ENCODE measurements at regions not wholly inside any gene's neighbourhood (a gene's known extent, or its start where the extent isn't known, plus 50 kb on each side); places are given as distances from the start of the nearest gene placed in this dataset.

- H2AK5ac ChIP-seq (ENCODE audit: low read depth, low read length) = no peak overlapping the region
- no peak for TF ChIP-seq TCF12 (IDR thresholded peaks at IDR 0.05; ENCODE audit: low read depth, low read length)
- TF ChIP-seq SRF (IDR thresholded peaks at IDR 0.05; ENCODE audit: low read depth, low read length) = no peak
- TF ChIP-seq SAP30 (IDR thresholded peaks at IDR 0.05; ENCODE audit: insufficient read depth, insufficient replicate concordance, low read length) = no peak
- TF ChIP-seq CHD2 (IDR thresholded peaks at IDR 0.05; ENCODE audit: low read length) = no peak
- no peak for TF ChIP-seq CBX5 (IDR thresholded peaks at IDR 0.05; ENCODE audit: low read depth, low read length)
- TF ChIP-seq NRF1 (IDR thresholded peaks at IDR 0.05; ENCODE audit: low read depth, low read length) = no peak
- TF ChIP-seq SIRT6 (IDR thresholded peaks at IDR 0.05; ENCODE audit: low read length) = no peak
- TF ChIP-seq JUN (IDR thresholded peaks at IDR 0.05; ENCODE audit: low read depth, low read length) = no peak
- no peak for TF ChIP-seq SIX5 (IDR thresholded peaks at IDR 0.05; ENCODE audit: low read depth, low read length)
- TF ChIP-seq EZH2 (IDR thresholded peaks at IDR 0.05; ENCODE audit: low read depth, low read length, severe bottlenecking) = no peak
- no peak for TF ChIP-seq GABPA (IDR thresholded peaks at IDR 0.05; ENCODE audit: borderline replicate concordance, insufficient read depth, low read length)
- no peak for TF ChIP-seq CREB1 (IDR thresholded peaks at IDR 0.05)
- no peak for TF ChIP-seq CTBP2 (IDR thresholded peaks at IDR 0.05; ENCODE audit: borderline replicate concordance, insufficient read depth, insufficient read length, low read length)
- TF ChIP-seq, protein P1, sequence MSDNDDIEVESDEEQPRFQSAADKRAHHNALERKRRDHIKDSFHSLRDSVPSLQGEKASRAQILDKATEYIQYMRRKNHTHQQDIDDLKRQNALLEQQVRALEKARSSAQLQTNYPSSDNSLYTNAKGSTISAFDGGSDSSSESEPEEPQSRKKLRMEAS (IDR thresholded peaks at IDR 0.05) = no peak
- no peak for TF ChIP-seq TAF1 (IDR thresholded peaks at IDR 0.05; ENCODE audit: low read depth, low read length)
- TF ChIP-seq JUND (IDR thresholded peaks at IDR 0.05; ENCODE audit: low read length) = no peak
- H3K36me3 ChIP-seq (ENCODE audit: control insufficient read depth in 2 of 4, insufficient read depth in 4 of 4, low read length in 3 of 4) = no peaks in the 10 kb centered on the region
- no peak overlapping the region for H3K4me3 ChIP-seq (ENCODE audit: extremely low read depth in 1 of 4, insufficient read depth in 2 of 4, low read depth in 3 of 4, low read length in 4 of 4)
- H3K14ac ChIP-seq (ENCODE audit: insufficient read length) = no peak overlapping the region
- FAIRE-seq (no peak), DNase-seq (ENCODE audit: low read depth in 1 of 2, low spot score in 2 of 2) (no peak)
- no peaks in the 10 kb centered on the region for H3K4me1 ChIP-seq (replicated peaks in 1 of 4; ENCODE audit: control insufficient read depth in 3 of 4, insufficient read depth in 4 of 4, low read length in 3 of 4)
- no peak overlapping the region for H2BK15ac ChIP-seq (ENCODE audit: low read length)
- H3K56ac ChIP-seq (replicated peaks; ENCODE audit: insufficient read length, low read depth, low read length) = no peak overlapping the region
- no peak overlapping the region for H2BK120ac ChIP-seq (replicated peaks; ENCODE audit: low read depth, low read length)
- no peak overlapping the region for H3K18ac ChIP-seq (ENCODE audit: extremely low read depth, low read length)
- no peak overlapping the region for H4K91ac ChIP-seq (replicated peaks; ENCODE audit: insufficient read length, low read length)
- ChIA-PET CTCF (ENCODE audit: partially characterized antibody) (no interaction called here), POLR2A (ENCODE audit: partially characterized antibody) (no interaction called here)
- H3K27me3 ChIP-seq (replicated peaks in 1 of 4; ENCODE audit: control insufficient read depth in 3 of 4, extremely low read depth in 1 of 4, insufficient read depth in 3 of 4, low read length in 3 of 4) = no peaks in the 10 kb centered on the region
- no peak overlapping the region for H4K5ac ChIP-seq (ENCODE audit: insufficient read length, low read depth, low read length)
- no peak overlapping the region for H2BK12ac ChIP-seq (ENCODE audit: low read depth, low read length)
- H3K23me2 ChIP-seq (ENCODE audit: low read depth, low read length) = no peaks in the 10 kb centered on the region
- H2BK5ac ChIP-seq (ENCODE audit: low read depth, low read length) = no peak overlapping the region
- no peaks in the 10 kb centered on the region for H3K79me2 ChIP-seq (ENCODE audit: control insufficient read depth in 1 of 2, insufficient read depth in 2 of 2, low read length in 2 of 2)
- H3K4me2 ChIP-seq (ENCODE audit: insufficient read depth in 1 of 2, low read depth in 2 of 2, low read length in 2 of 2) = no peak overlapping the region
- H3K27ac ChIP-seq (ENCODE audit: low read depth, low read length) = no peak overlapping the region
- H4K8ac ChIP-seq (ENCODE audit: extremely low read depth, insufficient read depth, low read length) = no peak overlapping the region
- no peak overlapping the region for H3K23ac ChIP-seq (ENCODE audit: insufficient read length)
- no peak overlapping the region for H2AFZ ChIP-seq (ENCODE audit: low read length)
- no peaks in the 10 kb centered on the region for H3K9me3 ChIP-seq (ENCODE audit: insufficient read depth in 2 of 2, low read depth in 1 of 2, low read length in 1 of 2)
- H3K4ac ChIP-seq (replicated peaks; ENCODE audit: insufficient read length, low read depth, low read length) = no peak overlapping the region
- WGBS, 2 experiments (ENCODE audit: extremely low coverage in 1 of 2, insufficient coverage in 1 of 2, insufficient read length in 1 of 2, insufficient replicate concordance in 2 of 2, low coverage in 1 of 2, low lambda C conversion rate in 2 of 2, missing lambda C conversion rate in 1 of 2) = 89% methylated on average over 1 of the region's 1 CpG; no CpG with 5 or more reads in 1 of the 2 experiments
- H2BK20ac ChIP-seq (ENCODE audit: low read length) = no peak overlapping the region
- no peaks in the 10 kb centered on the region for H3K79me1 ChIP-seq (ENCODE audit: low read depth, low read length)
- no peak overlapping the region for H3K9ac ChIP-seq (replicated peaks in 1 of 4; ENCODE audit: extremely low read depth in 1 of 4, low read depth in 3 of 4, low read length in 3 of 4)
- no peaks in the 10 kb centered on the region for H4K20me1 ChIP-seq (replicated peaks in 1 of 2; ENCODE audit: control insufficient read depth in 1 of 2, insufficient read depth in 2 of 2, low read length in 2 of 2)
Observed at GRCh38 chr7:145876376-145876775, 240.2 kb upstream of the CNTNAP2 start.
